ENCODE measurements at regions not wholly inside any gene's neighbourhood (a gene's known extent, or its start where the extent isn't known, plus 50 kb on each side); places are given as distances from the start of the nearest gene placed in this dataset.

DNA sequence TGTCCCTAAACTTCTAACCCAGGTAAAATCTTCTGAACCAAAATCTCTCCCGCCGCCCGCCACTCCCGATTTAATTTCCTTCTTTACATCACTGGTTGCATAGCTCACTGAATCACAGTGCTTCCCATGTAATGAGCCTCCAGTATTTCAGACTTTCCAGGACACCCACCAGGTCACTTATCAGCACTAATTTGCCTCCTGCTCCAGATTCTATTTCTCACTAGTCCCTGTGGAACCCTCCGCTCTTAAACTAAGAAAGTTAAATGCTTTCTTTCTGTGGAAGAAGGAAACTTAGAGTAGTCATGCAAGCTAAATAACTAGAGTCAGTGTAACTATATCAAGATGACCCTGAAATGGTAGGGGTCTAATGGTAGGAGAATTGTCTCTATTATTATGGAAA lies 106.6 kb upstream of the OPCML start:
- TF ChIP-seq, protein P1, sequence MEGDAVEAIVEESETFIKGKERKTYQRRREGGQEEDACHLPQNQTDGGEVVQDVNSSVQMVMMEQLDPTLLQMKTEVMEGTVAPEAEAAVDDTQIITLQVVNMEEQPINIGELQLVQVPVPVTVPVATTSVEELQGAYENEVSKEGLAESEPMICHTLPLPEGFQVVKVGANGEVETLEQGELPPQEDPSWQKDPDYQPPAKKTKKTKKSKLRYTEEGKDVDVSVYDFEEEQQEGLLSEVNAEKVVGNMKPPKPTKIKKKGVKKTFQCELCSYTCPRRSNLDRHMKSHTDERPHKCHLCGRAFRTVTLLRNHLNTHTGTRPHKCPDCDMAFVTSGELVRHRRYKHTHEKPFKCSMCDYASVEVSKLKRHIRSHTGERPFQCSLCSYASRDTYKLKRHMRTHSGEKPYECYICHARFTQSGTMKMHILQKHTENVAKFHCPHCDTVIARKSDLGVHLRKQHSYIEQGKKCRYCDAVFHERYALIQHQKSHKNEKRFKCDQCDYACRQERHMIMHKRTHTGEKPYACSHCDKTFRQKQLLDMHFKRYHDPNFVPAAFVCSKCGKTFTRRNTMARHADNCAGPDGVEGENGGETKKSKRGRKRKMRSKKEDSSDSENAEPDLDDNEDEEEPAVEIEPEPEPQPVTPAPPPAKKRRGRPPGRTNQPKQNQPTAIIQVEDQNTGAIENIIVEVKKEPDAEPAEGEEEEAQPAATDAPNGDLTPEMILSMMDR (conservative IDR thresholded peaks at IDR 0.05) = no peak
- TF ChIP-seq ZFX (IDR thresholded peaks at IDR 0.05) = no peak

Measured in C4-2B (cell line).